ENCODE measurements at regions not wholly inside any gene's neighbourhood (a gene's known extent, or its start where the extent isn't known, plus 50 kb on each side); places are given as distances from the start of the nearest gene placed in this dataset.

DNA sequence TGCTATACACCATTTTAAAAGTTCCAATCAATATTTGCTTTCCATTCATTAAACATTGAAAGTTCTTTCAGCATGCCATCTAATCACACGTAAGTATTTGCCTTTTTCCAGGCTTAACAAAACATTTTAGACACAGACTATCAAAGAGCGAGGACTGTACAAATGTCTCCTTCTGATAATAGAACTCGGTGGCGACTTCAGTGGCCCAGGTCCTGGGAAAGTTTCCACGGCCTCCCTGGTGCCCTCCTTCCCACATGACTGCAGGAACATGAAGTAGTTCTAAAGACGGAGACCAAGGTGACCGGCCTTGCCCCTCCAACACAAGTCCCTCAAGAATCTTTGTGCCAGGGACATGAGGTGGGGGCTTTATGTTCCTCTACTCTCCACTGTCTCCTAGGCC, 174.6 kb upstream of the KBTBD8 start:
- TF ChIP-seq, protein P1, sequence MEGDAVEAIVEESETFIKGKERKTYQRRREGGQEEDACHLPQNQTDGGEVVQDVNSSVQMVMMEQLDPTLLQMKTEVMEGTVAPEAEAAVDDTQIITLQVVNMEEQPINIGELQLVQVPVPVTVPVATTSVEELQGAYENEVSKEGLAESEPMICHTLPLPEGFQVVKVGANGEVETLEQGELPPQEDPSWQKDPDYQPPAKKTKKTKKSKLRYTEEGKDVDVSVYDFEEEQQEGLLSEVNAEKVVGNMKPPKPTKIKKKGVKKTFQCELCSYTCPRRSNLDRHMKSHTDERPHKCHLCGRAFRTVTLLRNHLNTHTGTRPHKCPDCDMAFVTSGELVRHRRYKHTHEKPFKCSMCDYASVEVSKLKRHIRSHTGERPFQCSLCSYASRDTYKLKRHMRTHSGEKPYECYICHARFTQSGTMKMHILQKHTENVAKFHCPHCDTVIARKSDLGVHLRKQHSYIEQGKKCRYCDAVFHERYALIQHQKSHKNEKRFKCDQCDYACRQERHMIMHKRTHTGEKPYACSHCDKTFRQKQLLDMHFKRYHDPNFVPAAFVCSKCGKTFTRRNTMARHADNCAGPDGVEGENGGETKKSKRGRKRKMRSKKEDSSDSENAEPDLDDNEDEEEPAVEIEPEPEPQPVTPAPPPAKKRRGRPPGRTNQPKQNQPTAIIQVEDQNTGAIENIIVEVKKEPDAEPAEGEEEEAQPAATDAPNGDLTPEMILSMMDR (conservative IDR thresholded peaks at IDR 0.05; ENCODE audit: low read length): no peak
- TF ChIP-seq EZH2phosphoT487 (IDR thresholded peaks at IDR 0.05; ENCODE audit: borderline replicate concordance, low read depth, low read length): no peak
